Upper lobe of left lung (tissue), 6 donors: ENCODE measurements at regions not wholly inside any gene's neighbourhood (a gene's known extent, or its start where the extent isn't known, plus 50 kb on each side); places are given as distances from the start of the nearest gene placed in this dataset.
A peak's percentile ranks its signal among the peaks of the same experiment; 100 is the strongest.

ENCODE experiments used
- ATAC-seq, 2 donors: fragments of 200-7000 bp; cut with Tn5 transposase; one replicate each; pipeline ENCODE4 v1.9.1; 2022; ENCODE audit warnings: mild to moderate bottlenecking in 2 of 2, moderate library complexity in 2 of 2; ENCODE audit not compliant: low FRiP score in 2 of 2
- DNase-seq, 2 donors: peaks; one replicate each; pipeline ENCODE4 v3.0.0-alpha.2; 2019 to 2020
- H3K27ac ChIP-seq, 4 donors: fragments of 200-600 bp; sonication (generic); one replicate each; pipeline ENCODE4 v1.5.1; 2016 to 2019
- H3K27me3 ChIP-seq, 4 donors: fragments of 200-600 bp; sonication (generic); one replicate each; pipeline ENCODE4 v1.5.1; 2017 to 2019
- H3K36me3 ChIP-seq, 4 donors: fragments of 200-600 bp; sonication (generic); one replicate each; pipeline ENCODE4 v1.5.1; 2016 to 2019
- H3K4me1 ChIP-seq, 4 donors: fragments of 200-600 bp; sonication (generic); one replicate each; pipeline ENCODE4 v1.5.1; 2018 to 2019
- H3K4me3 ChIP-seq, 4 donors: fragments of 200-600 bp; sonication (generic); one replicate each; pipeline ENCODE4 v1.5.1; 2017 to 2019; ENCODE audit warnings: mild to moderate bottlenecking in 2 of 4, moderate library complexity in 1 of 4
- H3K9me3 ChIP-seq, 4 donors: fragments of 200-600 bp; sonication (generic); one replicate each; pipeline ENCODE4 v1.5.1; 2018 to 2019
- EP300 ChIP-seq, 4 donors: sonication (generic); formaldehyde crosslinking; IDR thresholded peaks; one replicate each; pipeline ENCODE4 v1.5.1; 2017; ENCODE audit warnings: antibody characterized with exemption in 4 of 4, control low read depth in 2 of 4
- POLR2A ChIP-seq, 4 donors: fragments of 450-650 bp; IDR thresholded peaks; one replicate each; pipeline ENCODE4 v1.5.1; 2016 to 2017; ENCODE audit warnings: antibody characterized with exemption in 4 of 4, mild to moderate bottlenecking in 2 of 4
- POLR2AphosphoS5 ChIP-seq, 2 donors: sonication (generic); formaldehyde crosslinking; IDR thresholded peaks; one replicate each; pipeline ENCODE4 v1.5.1; 2017; ENCODE audit warnings: antibody characterized with exemption in 2 of 2
- WGBS, 2 donors: methylation state at CpG; one replicate each; pipeline ENCODE4 v1.1.5; 2017 to 2018; 5-methylcytosine and 5-hydroxymethylcytosine counted together
- TF ChIP-seq, protein P1 (sequence below), 6 experiments: fragments of 450-650 bp in 4 of 6; fragments of 200-600 bp in 2 of 6; sonication (generic) in 2 of 6; IDR thresholded peaks; one replicate each; pipeline ENCODE4 v1.5.1; 2016 to 2019; ENCODE audit warnings: antibody characterized with exemption in 6 of 6
- donor health status: DM: no; HTN: no; CAD: no; lungs with moderate emphysema.
- donor health status: DM: no; HTN: yes; CAD: no; lungs with severe emphysema.

DNA sequence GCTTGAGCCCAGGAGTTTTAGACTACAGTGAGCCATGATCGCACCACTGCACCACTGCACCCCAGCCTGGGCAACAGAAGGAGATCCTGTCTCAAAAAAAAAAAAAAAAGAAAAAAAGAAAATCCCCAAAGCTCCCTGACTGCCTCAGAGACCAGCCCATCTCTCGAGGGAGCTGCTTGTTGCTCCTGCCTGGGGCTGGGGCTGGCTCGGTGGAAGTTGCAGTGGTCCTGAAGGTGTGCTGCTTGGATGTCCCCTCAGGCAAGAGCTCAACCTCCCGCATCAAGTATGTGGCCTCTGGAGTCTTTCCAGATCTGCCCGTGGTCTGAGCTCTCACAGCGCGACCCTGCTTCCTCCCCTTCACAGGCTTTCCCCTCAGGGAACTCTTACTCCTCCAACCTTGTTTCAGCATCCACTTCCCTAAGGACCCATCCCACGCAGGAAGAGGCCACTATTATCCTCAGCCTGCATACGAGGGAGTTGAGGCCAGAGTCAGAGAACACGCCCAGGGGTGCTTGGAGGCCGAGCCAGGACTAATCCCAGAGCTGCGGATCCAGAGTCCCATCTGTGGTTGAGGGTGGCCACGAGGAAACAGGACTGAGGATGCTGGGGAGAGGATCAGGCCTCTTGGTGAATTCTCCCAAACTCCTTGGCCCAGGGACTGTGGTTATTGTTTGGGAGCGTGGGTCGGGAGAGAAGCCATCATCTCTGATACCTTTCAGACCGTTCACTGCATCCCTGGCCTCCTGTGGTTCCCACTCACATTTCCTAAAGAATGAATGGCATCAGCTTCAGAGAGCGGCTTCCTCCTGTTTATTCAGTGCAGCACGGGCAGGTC, 624.6 kb downstream of the AACS start:
- Histone ChIP-seq H3K36me3 (no peaks in the 10 kb centered on the region), H3K9me3 (no peaks in the 10 kb centered on the region), H3K4me3 (no peak overlapping the region), H3K27ac (no peak overlapping the region), H3K27me3 (no peaks in the 10 kb centered on the region), H3K4me1 (no peaks in the 10 kb centered on the region)
- DNase-seq (no peak), ATAC-seq (no peak)
- no peak for TF ChIP-seq EP300 (IDR thresholded peaks at IDR 0.05)
- no peak for TF ChIP-seq POLR2A (IDR thresholded peaks at IDR 0.05)
- 63 to 70% methylated on average over 18 of the region's 18 CpGs for WGBS, 2 donors

DNA sequence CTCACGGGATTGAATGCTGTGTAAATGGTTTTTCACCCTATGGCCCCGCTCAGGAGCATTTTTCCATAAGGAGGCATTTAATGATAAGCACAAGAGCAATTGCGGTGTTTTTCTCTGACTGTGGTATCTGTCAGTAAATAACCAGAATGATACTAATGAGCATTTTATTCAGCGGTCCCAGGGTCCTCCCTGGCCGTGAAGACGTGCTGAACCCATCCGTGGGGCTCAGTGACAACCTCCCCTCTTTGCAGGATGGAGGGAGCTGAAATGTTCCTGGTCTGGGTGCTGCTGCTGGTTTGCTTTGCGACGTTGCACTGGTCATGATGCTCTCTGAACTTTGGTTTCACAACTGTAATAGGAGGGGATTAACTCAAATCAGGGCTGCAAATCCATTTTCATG, 625.6 kb downstream of the AACS start:
- no peak for ATAC-seq
- no peak for DNase-seq
- TF ChIP-seq, protein P1, sequence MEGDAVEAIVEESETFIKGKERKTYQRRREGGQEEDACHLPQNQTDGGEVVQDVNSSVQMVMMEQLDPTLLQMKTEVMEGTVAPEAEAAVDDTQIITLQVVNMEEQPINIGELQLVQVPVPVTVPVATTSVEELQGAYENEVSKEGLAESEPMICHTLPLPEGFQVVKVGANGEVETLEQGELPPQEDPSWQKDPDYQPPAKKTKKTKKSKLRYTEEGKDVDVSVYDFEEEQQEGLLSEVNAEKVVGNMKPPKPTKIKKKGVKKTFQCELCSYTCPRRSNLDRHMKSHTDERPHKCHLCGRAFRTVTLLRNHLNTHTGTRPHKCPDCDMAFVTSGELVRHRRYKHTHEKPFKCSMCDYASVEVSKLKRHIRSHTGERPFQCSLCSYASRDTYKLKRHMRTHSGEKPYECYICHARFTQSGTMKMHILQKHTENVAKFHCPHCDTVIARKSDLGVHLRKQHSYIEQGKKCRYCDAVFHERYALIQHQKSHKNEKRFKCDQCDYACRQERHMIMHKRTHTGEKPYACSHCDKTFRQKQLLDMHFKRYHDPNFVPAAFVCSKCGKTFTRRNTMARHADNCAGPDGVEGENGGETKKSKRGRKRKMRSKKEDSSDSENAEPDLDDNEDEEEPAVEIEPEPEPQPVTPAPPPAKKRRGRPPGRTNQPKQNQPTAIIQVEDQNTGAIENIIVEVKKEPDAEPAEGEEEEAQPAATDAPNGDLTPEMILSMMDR (IDR thresholded peaks at IDR 0.05) = no peak
- no peak for TF ChIP-seq POLR2AphosphoS5 (IDR thresholded peaks at IDR 0.05)
- TF ChIP-seq POLR2A (IDR thresholded peaks at IDR 0.05) = no peak
- no peak for TF ChIP-seq EP300 (IDR thresholded peaks at IDR 0.05)
- 68 to 71% methylated on average over 9 of the region's 9 CpGs for WGBS, 2 donors
- no peak overlapping the region for H3K27ac ChIP-seq
- H3K27me3 ChIP-seq = no peaks in the 10 kb centered on the region
- no peaks in the 10 kb centered on the region for H3K9me3 ChIP-seq
- no peaks in the 10 kb centered on the region for H3K4me1 ChIP-seq
- no peaks in the 10 kb centered on the region for H3K36me3 ChIP-seq
- no peak overlapping the region for H3K4me3 ChIP-seq

DNA sequence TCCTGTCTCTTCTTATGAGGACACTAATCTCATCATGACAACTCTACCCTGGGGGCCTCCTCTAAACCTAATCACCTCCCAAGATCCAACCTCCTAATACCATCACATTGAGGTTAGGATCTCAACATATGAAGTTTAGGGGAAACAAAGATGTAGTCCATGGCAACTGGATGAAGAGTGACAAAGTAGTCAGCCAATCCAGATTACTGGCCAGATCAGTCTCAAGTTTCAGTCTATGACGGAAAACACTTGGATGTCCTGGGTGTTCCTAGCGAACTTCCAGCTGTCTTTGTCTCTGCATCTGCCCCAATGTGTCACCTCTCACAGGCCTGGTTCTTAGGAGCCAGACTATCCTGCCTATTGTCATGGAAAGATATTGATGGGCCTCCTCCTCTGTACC, 630.8 kb downstream of the AACS start:
- WGBS, 2 donors = 29 to 66% methylated on average over 2 of the region's 2 CpGs
- no peak for DNase-seq
- Histone ChIP-seq H3K27ac (peak overlapping the region in 1 of 4 donors; percentile 3), H3K4me3 (no peak overlapping the region), H3K36me3 (no peaks in the 10 kb centered on the region), H3K27me3 (no peaks in the 10 kb centered on the region), H3K9me3 (no peaks in the 10 kb centered on the region), H3K4me1 (no peaks in the 10 kb centered on the region)
- TF ChIP-seq POLR2A (IDR thresholded peaks at IDR 0.05) (no peak), EP300 (IDR thresholded peaks at IDR 0.05) (no peak), POLR2AphosphoS5 (IDR thresholded peaks at IDR 0.05) (no peak)
- TF ChIP-seq, protein P1 (IDR thresholded peaks at IDR 0.05) = no peak
- peak in 1 of 2 donors; percentile 72 for ATAC-seq

DNA sequence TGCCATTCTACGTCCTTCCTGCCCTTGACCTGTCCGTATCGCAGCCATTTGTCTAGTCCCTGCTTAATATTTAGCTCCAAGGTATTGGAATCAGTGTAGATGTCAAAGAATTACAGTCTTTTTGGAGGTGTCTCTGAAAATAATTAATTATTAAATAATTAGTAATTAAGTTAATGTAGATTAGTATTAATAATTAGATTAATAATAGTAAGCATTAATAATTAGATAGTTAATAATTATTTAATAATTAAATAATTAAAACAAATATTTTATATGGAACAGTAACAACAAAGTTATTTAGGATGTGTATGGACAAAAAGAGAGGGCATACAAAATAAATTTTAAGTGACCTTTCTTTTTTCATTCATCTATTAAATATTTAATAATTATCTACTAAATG, 639.6 kb downstream of the AACS start:
- no peak for DNase-seq
- Histone ChIP-seq H3K4me3 (no peak overlapping the region), H3K36me3 (no peaks in the 10 kb centered on the region), H3K27me3 (no peaks in the 10 kb centered on the region), H3K27ac (no peak overlapping the region), H3K4me1 (no peaks in the 10 kb centered on the region), H3K9me3 (no peaks in the 10 kb centered on the region)
- TF ChIP-seq, protein P1 (IDR thresholded peaks at IDR 0.05) = no peak
- TF ChIP-seq POLR2A (IDR thresholded peaks at IDR 0.05) (no peak), POLR2AphosphoS5 (IDR thresholded peaks at IDR 0.05) (no peak), EP300 (IDR thresholded peaks at IDR 0.05) (no peak)
- WGBS, 2 donors = 89 to 93% methylated on average over 3 of the region's 3 CpGs
- ATAC-seq = no peak

DNA sequence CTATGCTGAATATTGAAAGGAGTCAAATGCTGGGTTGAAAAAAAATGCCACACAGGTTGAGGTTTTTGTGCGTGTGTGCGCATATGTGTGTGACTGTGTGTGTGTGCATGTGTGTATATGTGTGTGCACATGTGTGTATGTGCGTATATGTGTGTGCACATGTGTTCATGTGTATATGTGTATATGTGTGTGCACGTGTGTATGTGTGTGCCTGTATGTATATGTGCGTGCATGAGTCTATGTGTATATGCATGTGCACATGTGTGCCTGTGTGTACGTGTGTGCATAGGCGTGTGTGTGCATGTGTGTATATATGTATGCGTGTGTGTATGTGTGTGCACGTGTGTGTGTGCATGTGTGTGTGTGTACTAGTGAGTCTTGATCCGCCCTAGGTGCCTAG, 655.7 kb downstream of the AACS start:
- Histone ChIP-seq H3K9me3 (peaks cover 8 to 22% (median 19%) of the 10 kb centered on the region in 4 donors), H3K36me3 (no peaks in the 10 kb centered on the region), H3K27me3 (no peaks in the 10 kb centered on the region), H3K4me1 (no peaks in the 10 kb centered on the region), H3K4me3 (no peak overlapping the region), H3K27ac (no peak overlapping the region)
- ATAC-seq = no peak
- DNase-seq = no peak
- WGBS, 2 donors = 83 to 87% methylated on average over 10 of the region's 10 CpGs
- TF ChIP-seq, protein P1 (IDR thresholded peaks at IDR 0.05) = no peak
- TF ChIP-seq POLR2A (IDR thresholded peaks at IDR 0.05) (no peak), EP300 (IDR thresholded peaks at IDR 0.05) (no peak), POLR2AphosphoS5 (IDR thresholded peaks at IDR 0.05) (no peak)
